NOMO-1 treated with dmso at 0.1 percent for 144 hours (cell line): ENCODE measurements at regions not wholly inside any gene's neighbourhood (a gene's known extent, or its start where the extent isn't known, plus 50 kb on each side); places are given as distances from the start of the nearest gene placed in this dataset.
"Not testable (repeated sequence)": the region's sequence is repeated elsewhere in the genome, so short reads cannot be mapped to it uniquely, and the experiment has no call there.

Experiments used
- DNase-seq: peaks from one replicate; lab custom pipeline; 2025; ENCODE audit not compliant: unreplicated experiment; lab: John Stamatoyannopoulos, UW

GRCh38 chr15:36447373-36447772 is 132.1 kb upstream of the CDIN1 start:
- DNase-seq, result no peak

DNA sequence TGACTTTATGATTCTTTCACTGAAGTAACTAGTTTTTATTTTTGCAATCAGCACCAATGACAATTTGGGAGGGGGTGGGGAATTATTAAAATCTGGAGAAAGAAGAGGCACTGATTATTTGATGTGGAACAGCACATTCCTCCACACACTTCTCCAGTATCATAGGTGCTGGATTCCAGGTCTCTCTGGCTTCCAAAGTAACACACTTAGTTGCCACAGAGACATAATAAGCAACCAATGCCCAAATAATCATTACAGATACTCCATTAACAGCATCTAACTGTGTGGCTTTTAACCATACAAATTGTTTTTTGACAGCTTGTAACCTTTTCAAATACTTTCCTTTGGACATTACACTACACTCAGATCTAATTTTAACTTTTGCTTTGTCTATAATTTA is 131.0 kb upstream of the CDIN1 start:
- no peak for DNase-seq

- DNase-seq, result no peak
Observed at GRCh38 chr15:36449084-36449661, 130.3 kb upstream of the CDIN1 start.

DNA sequence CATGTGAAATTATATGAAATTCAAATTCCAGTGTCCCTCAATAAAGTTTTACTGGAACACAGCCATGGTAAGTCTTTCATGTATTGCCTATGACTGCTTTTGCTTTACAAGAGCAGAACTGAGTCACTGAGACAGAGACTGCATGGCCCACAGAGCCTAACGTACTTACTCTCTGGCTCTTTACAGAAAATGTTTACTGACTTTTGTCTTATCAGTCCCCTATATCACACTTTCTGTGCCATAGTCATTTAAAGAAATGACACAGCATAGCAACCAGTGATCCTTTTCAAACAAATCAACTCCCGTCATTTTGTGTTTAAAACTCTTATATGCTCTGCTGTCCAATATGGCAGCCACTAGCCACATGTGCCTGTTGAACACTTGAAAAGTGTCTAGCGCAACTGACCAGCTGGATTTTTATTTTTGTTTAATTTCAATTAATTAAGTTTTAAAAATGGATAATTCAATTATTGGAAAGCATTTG is 129.7 kb upstream of the CDIN1 start:
- DNase-seq, result no peak

GRCh38 chr15:36454244-36454643 is 125.2 kb upstream of the CDIN1 start:
- DNase-seq, result not testable (repeated sequence)

DNA sequence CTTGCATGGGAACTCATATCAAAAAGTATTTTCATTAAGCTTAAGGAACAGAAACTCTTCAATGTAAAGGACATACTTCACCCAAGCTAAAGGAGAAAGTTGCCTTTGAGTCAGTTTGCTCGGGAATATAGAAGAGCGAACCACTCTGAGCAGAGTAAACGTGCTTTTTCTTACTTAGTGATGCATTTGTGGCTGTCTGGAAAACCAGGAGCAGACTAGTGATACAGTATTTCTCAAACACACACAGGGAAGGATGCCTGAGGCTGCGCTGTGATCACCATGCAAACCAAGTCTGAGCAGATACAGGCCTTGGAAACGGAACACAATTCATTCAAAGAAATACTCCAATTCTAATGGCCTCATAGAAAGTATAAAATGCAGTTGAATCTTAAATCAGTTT is 121.0 kb upstream of the CDIN1 start:
- no peak for DNase-seq

- no peak for DNase-seq
Observed at GRCh38 chr15:36465304-36465703, 114.1 kb upstream of the CDIN1 start.

GRCh38 chr15:36468746-36469145 is 110.7 kb upstream of the CDIN1 start:
- no peak for DNase-seq

DNA sequence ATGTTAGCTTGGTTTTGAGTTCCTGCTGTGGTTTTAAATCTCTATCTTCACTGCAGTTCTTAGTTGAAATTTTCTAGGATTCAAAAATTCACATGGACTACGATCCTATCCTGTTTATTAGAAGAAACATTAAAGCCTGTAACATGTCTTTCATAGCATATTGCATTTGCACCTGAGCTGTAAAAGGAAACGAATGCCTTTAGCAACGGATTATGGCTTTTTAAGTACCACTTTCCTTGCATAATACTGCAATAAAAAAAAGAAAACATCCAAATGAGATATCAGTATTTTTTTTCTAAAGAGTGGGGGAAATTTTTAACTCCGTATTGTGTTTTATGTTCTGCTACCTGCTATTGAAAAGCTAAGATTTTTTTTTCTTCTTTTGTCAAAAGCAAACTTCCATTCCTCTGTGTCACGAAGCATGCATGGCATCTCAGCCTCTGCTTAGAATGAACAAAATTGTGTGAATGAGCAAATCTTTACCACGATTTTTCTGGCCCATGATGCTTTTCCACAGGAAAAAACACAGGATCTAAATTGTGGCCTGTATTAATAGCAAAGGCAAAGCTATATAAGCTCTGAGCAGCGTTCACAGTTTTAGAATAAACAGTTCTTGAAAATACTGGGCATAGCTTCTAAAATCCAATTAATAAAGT is 110.0 kb upstream of the CDIN1 start:
- DNase-seq, result no peak

DNA sequence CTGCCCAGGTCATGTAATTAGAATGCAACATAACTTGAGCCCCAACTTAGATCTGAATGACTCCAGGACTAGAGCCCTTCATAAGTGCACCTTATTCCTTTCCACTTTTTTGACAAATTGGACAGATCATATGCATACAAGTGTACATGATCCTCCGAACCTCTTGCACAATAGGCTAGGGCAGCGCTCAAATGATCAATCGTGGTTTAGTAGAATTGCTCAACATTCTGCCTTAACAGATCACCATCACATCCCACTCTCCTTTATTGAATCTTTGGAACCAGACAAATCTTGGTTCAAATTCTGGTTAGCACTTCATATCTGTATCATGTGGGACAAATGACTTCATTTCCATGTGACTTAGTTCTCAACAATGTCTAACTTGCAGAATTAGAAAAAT is 106.8 kb upstream of the CDIN1 start:
- no peak for DNase-seq

GRCh38 chr15:36478561-36478960 is 100.9 kb upstream of the CDIN1 start:
- no peak for DNase-seq

DNA sequence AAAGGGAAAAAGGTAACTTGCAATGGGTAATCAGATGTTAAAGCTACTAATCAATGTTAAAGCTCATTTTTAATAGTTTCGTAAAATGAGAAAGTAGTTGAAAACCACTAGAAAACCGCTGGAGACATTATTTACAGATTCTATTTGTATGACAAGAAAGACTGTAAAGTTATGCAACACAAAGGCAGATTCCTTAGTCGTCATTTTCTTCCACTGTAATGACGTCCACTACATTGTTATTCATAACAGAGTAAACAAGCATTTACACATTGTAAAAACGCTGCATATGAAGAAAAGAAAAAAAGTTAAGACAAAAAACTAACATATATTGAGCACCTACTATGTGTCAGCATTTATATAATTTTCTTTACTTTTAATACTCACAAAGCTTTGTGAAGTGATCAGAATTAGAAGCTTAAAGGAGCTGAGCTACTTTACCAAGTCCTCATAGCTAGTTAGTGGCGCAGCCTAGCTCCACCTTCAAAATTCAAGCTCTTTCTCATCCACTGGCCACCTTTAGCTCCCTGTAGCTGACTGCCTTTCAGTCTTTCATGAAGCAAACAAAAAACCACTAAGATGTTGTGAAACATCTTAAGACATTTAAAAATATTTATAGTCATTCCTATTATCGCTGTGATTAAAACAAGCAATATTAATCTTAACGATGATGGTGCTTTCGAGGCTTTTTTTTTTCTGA is 100.1 kb upstream of the CDIN1 start:
- no peak for DNase-seq

DNA sequence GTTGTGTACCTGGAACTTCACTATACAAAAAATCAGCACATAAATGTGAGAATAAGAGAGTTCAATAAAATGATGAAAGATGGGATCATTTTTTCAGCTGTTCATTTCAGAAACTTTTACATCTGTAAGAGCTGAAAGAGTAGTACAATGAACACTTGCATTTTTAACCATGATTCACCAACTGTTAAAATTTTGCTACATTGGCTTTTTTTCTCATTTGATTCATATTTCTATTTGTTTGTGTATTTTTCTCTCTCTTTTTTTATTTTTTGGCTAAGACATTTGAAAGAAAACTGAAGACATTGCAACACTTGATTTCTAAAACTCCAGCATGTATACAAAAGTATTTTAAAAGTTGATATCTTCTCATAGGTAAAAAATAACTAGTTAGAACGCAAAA is 98.3 kb upstream of the CDIN1 start:
- DNase-seq, result no peak

GRCh38 chr15:36483409-36483808 is 96.0 kb upstream of the CDIN1 start:
- DNase-seq, result no peak

- no peak for DNase-seq
Observed at GRCh38 chr15:36484038-36484778, 95.2 kb upstream of the CDIN1 start.

GRCh38 chr15:36491912-36492311 is 87.5 kb upstream of the CDIN1 start:
- no peak for DNase-seq

DNA sequence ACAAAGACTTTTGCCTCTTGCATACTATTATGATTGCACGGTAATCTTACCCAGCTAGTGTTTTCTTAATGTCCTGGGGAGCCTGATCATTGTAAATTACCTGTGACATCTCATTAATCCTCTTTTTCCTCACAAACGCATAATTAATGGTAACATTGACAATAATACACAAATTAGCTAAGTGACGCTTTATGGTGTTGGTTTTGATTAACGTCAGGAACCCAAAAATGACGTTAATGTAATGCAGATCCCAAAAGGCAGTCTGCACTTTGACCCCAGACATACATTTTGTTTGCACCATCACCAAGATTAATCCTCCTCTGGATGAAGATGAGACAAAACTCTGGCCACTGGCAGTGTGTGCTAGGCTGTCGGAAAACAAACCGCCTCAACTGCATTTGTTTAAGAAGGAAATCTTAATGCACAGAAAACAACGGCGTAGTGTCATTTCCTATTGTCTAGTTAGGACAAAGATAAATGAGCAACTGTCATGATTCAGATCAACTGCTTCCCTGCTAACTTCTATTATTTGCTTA is 83.9 kb upstream of the CDIN1 start:
- no peak for DNase-seq

DNA sequence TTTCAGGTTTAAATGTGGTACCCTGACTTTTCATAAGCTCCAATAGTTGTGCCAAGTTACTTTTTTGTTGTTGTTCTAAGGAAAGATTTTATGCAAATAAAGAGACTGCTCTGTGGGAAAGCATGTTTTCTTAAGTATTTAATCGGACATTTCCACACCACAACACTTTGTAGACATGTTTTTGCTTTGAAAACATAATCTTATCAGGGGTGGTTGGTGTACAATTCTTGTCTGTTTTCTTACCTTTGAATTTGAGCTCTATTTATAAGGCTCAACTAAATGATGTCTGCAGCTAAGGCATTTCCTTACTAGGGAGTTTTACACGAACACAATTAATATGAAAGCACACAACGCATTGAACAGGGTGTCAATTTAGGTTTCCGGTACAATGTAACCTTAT is 81.5 kb upstream of the CDIN1 start:
- DNase-seq, result no peak

GRCh38 chr15:36498401-36498800 is 81.0 kb upstream of the CDIN1 start:
- no peak for DNase-seq

DNA sequence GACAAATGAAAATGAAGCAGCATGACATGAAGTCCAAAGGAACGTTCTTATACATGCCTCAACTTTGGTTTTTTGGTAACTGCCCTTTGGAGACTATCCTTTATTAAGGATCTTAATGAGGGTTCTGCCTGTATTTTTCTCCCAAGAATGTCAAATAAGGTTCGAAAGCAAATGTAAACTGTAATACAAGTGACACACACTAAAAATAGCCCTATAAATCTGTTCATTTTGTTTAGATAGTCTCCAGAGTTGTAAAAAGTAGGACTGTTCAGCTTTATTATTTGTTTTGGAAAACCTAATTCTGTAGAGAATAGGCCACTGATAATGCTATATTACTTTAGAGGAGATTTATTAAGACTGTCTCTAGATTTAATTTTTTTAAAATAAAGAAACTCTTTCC is 80.5 kb upstream of the CDIN1 start:
- DNase-seq, result no peak
